Neuronal stem cell (in vitro differentiated cells): ENCODE measurements at regions not wholly inside any gene's neighbourhood (a gene's known extent, or its start where the extent isn't known, plus 50 kb on each side); places are given as distances from the start of the nearest gene placed in this dataset.

Experiments used
- DNase-seq: peaks from one replicate; pipeline ENCODE4 v3.0.0-alpha.2; 2013; ENCODE audit warnings: low spot score
- H2AFZ ChIP-seq: one replicate; pipeline ENCODE4 v1.6.1; 2013; ENCODE audit warnings: mild to moderate bottlenecking, low read length, inconsistent platforms
- H2AK5ac ChIP-seq: 2 replicates; pipeline ENCODE4 v1.6.1; 2013; ENCODE audit warnings: low read depth, mild to moderate bottlenecking, inconsistent platforms, low read length, moderate library complexity, mixed read lengths
- H2BK120ac ChIP-seq: 2 replicates; pipeline ENCODE4 v1.6.1; 2013; ENCODE audit warnings: low read depth, mild to moderate bottlenecking, inconsistent platforms, low read length, moderate library complexity, mixed read lengths
- H2BK12ac ChIP-seq: one replicate; pipeline ENCODE4 v1.6.1; 2013; ENCODE audit warnings: low read length, inconsistent platforms
- H2BK15ac ChIP-seq: 2 replicates; pipeline ENCODE4 v1.6.1; 2013; ENCODE audit warnings: mild to moderate bottlenecking, low read length, inconsistent platforms, mixed read lengths
- H2BK5ac ChIP-seq: one replicate; pipeline ENCODE4 v1.6.1; 2013; ENCODE audit warnings: inconsistent platforms, mild to moderate bottlenecking, low read length, moderate library complexity
- H3K14ac ChIP-seq: one replicate; pipeline ENCODE4 v1.6.1; 2013; ENCODE audit warnings: low read length, inconsistent platforms
- H3K18ac ChIP-seq: 2 replicates; pipeline ENCODE4 v1.6.1; 2013; ENCODE audit warnings: low read length, inconsistent platforms
- H3K23ac ChIP-seq: 2 replicates; pipeline ENCODE4 v1.6.1; 2013; ENCODE audit warnings: low read depth, mild to moderate bottlenecking, mixed read lengths, low read length, inconsistent platforms; ENCODE audit not compliant: poor library complexity
- H3K27ac ChIP-seq: replicated peaks from 3 replicates; pipeline ENCODE4 v1.5.1; 2013; ENCODE audit warnings: low read length, inconsistent platforms
- H3K27me3 ChIP-seq, 3 experiments: 2 replicates each; pipeline ENCODE4 v1.6.1; 2013; ENCODE audit warnings: low read length in 3 of 3, mild to moderate bottlenecking in 2 of 3, inconsistent platforms in 1 of 3, low read depth in 1 of 3, mixed read lengths in 1 of 3, moderate library complexity in 1 of 3; ENCODE audit not compliant: control insufficient read depth in 3 of 3, insufficient read depth in 3 of 3
- H3K36me3 ChIP-seq, 2 donors: replicated peaks in 1 of 2; 2 replicates each; pipeline ENCODE4 v1.6.1; 2013; ENCODE audit warnings: low read length in 2 of 2; ENCODE audit not compliant: control insufficient read depth in 2 of 2, insufficient read depth in 2 of 2
- H3K4ac ChIP-seq: 2 replicates; pipeline ENCODE4 v1.6.1; 2013; ENCODE audit warnings: inconsistent platforms, mild to moderate bottlenecking, low read length, moderate library complexity
- H3K4me1 ChIP-seq, 2 donors: 1 replicate in 1 of 2; 2 replicates in 1 of 2; pipeline ENCODE4 v1.6.1; 2013; ENCODE audit warnings: low read length in 2 of 2, low read depth in 1 of 2; ENCODE audit not compliant: control insufficient read depth in 2 of 2, insufficient read depth in 1 of 2
- H3K4me2 ChIP-seq: one replicate; pipeline ENCODE4 v1.6.1; 2013; ENCODE audit warnings: mild to moderate bottlenecking, low read length, inconsistent platforms; ENCODE audit not compliant: insufficient read depth, poor library complexity, severe bottlenecking
- H3K4me3 ChIP-seq, 2 donors: 2 replicates each; pipeline ENCODE4 v1.5.1; 2013; ENCODE audit warnings: low read length in 2 of 2, mild to moderate bottlenecking in 2 of 2, inconsistent platforms in 1 of 2, moderate library complexity in 1 of 2
- H3K79me1 ChIP-seq: one replicate; pipeline ENCODE4 v1.6.1; 2013; ENCODE audit warnings: low read depth, mild to moderate bottlenecking, inconsistent platforms, low read length, moderate library complexity
- H3K9ac ChIP-seq: one replicate; pipeline ENCODE4 v1.6.1; 2013; ENCODE audit warnings: mild to moderate bottlenecking, low read depth, low read length, inconsistent platforms; ENCODE audit not compliant: poor library complexity
- H3K9me3 ChIP-seq, 2 donors: replicated peaks in 1 of 2; 2 replicates each; pipeline versions ENCODE3 to v1.6.1; 2013; ENCODE audit warnings: low read length in 2 of 2, mild to moderate bottlenecking in 2 of 2, inconsistent platforms in 1 of 2, low read depth in 1 of 2, mixed read lengths in 1 of 2, moderate library complexity in 1 of 2; ENCODE audit not compliant: control insufficient read depth in 2 of 2, insufficient read depth in 1 of 2
- H4K8ac ChIP-seq: one replicate; pipeline ENCODE4 v1.6.1; 2013; ENCODE audit warnings: low read depth, mild to moderate bottlenecking, inconsistent platforms, low read length, moderate library complexity
- H4K91ac ChIP-seq: one replicate; pipeline ENCODE4 v1.6.1; 2013; ENCODE audit warnings: low read length, low read depth, mild to moderate bottlenecking, inconsistent platforms; ENCODE audit not compliant: poor library complexity
- WGBS, 2 donors: extraction: QIAGEN DNeasy Blood & Tissue Kit; methylation state at CpG; one replicate each; pipeline ENCODE4 v1.1.7; 2013; ENCODE audit warnings: missing lambda C conversion rate in 2 of 2, mixed read lengths in 1 of 2; ENCODE audit not compliant: insufficient read length in 2 of 2, insufficient replicate concordance in 1 of 2; ENCODE audit errors: extremely low coverage in 2 of 2; 5-methylcytosine and 5-hydroxymethylcytosine counted together

GRCh38 chr5:124856726-124857125 lies 110.3 kb upstream of the ZNF608 start:
- Histone ChIP-seq H3K36me3 (no peaks in the 10 kb centered on the region), H2BK120ac (no peak overlapping the region), H3K27me3 (no peaks in the 10 kb centered on the region), H3K27ac (no peak overlapping the region), H3K4me1 (no peaks in the 10 kb centered on the region), H3K4me3 (no peak overlapping the region), H3K23ac (no peak overlapping the region), H3K14ac (no peak overlapping the region), H3K4me2 (no peak overlapping the region), H2BK12ac (no peak overlapping the region), H4K91ac (no peak overlapping the region), H2AFZ (no peak overlapping the region), H3K4ac (no peak overlapping the region), H3K9ac (no peak overlapping the region), H4K8ac (no peak overlapping the region), H2BK15ac (no peak overlapping the region), H3K9me3 (no peaks in the 10 kb centered on the region), H3K18ac (peak overlapping the region; percentile 44), H2BK5ac (no peak overlapping the region), H3K79me1 (no peaks in the 10 kb centered on the region), H2AK5ac (no peak overlapping the region)
- no CpG with 5 or more reads among the region's 3 CpGs for WGBS, 2 donors
- no peak for DNase-seq

GRCh38 chr5:124858612-124859011 lies 112.2 kb upstream of the ZNF608 start:
- Histone ChIP-seq H2BK12ac (no peak overlapping the region), H3K27ac (no peak overlapping the region), H3K4ac (no peak overlapping the region), H3K14ac (no peak overlapping the region), H2BK120ac (no peak overlapping the region), H2BK5ac (no peak overlapping the region), H2BK15ac (no peak overlapping the region), H2AK5ac (no peak overlapping the region), H3K27me3 (no peaks in the 10 kb centered on the region), H3K36me3 (no peaks in the 10 kb centered on the region), H3K18ac (no peak overlapping the region), H4K8ac (no peak overlapping the region), H3K79me1 (no peaks in the 10 kb centered on the region), H3K9ac (no peak overlapping the region), H3K23ac (no peak overlapping the region), H4K91ac (no peak overlapping the region), H3K4me1 (no peaks in the 10 kb centered on the region), H3K4me3 (no peak overlapping the region), H3K4me2 (no peak overlapping the region), H3K9me3 (peaks cover 0 to 5% of the 10 kb centered on the region in 2 donors), H2AFZ (no peak overlapping the region)
- DNase-seq: no peak
- no CpG with 5 or more reads among the region's 2 CpGs for WGBS, 2 donors

DNA sequence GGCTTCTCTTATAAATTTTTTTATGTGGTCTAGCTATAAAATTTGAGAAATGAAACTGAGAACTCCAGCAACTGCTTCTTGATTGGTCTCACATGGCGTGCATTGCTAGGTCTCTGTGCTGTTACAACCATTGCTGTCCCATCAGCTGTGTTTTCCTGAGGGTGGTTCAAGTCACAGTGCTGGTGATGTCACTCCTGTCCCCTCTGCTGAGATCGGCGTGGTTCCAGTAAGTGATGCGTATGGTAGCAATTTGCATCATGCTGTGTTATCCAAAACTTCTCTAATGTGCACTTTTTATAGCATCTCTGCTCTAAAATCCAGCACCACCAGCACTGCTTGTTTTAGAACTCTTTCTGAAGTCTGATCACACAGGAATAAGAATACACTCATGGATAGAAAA lies 112.6 kb upstream of the ZNF608 start:
- Histone ChIP-seq H2BK15ac (no peak overlapping the region), H3K23ac (no peak overlapping the region), H2AK5ac (no peak overlapping the region), H4K8ac (no peak overlapping the region), H3K9ac (no peak overlapping the region), H3K4ac (no peak overlapping the region), H3K27me3 (no peaks in the 10 kb centered on the region), H2BK120ac (no peak overlapping the region), H3K14ac (no peak overlapping the region), H4K91ac (no peak overlapping the region), H3K27ac (no peak overlapping the region), H2BK12ac (no peak overlapping the region), H3K36me3 (no peaks in the 10 kb centered on the region), H2BK5ac (no peak overlapping the region), H3K9me3 (peaks cover 0 to 5% of the 10 kb centered on the region in 2 donors), H3K4me1 (no peaks in the 10 kb centered on the region), H3K4me2 (no peak overlapping the region), H3K79me1 (no peaks in the 10 kb centered on the region), H3K18ac (no peak overlapping the region), H2AFZ (no peak overlapping the region), H3K4me3 (no peak overlapping the region)
- no peak for DNase-seq
- WGBS, 2 donors: no CpG with 5 or more reads among the region's 4 CpGs

DNA sequence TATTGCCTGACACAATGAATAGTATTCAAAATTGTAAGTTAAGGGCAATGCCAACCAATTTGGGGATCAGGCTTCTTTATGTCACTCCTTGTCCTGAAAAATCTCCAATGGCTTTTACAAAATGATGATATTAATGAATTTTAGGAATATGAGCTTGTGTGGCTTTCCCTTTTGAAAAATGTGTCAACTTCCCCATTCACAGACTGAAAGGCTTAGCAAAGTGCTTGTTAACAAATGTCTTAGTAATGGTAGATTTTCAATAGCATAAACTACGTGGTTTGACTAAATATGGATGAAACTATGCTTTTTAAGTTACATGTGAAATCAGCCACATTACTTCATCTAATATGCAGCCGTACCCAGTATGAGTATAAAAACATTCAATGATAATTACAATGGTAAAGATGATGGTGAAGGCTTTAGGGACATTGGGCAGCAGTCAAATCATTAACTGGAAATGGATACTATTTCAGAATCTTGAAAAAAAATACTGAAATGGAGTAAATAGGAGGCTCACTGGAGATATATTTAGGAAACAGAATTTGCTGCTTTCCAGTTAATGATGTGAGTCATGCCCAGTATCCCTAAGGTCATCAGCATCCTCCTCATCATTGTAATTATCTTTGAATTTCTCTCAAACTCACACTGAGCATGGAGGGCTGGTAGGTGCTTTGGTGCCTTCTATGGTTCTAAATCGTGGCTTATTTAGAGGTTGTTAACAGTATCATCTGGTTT lies 113.3 kb upstream of the ZNF608 start:
- Histone ChIP-seq H2AFZ (no peak overlapping the region), H3K4ac (no peak overlapping the region), H3K4me3 (no peak overlapping the region), H3K23ac (no peak overlapping the region), H4K91ac (no peak overlapping the region), H3K4me2 (no peak overlapping the region), H3K14ac (no peak overlapping the region), H3K4me1 (no peaks in the 10 kb centered on the region), H3K79me1 (no peaks in the 10 kb centered on the region), H3K36me3 (no peaks in the 10 kb centered on the region), H4K8ac (no peak overlapping the region), H3K18ac (no peak overlapping the region), H3K27me3 (no peaks in the 10 kb centered on the region), H2BK12ac (no peak overlapping the region), H3K9ac (no peak overlapping the region), H2BK120ac (no peak overlapping the region), H3K27ac (no peak overlapping the region), H3K9me3 (peaks cover 0 to 5% of the 10 kb centered on the region in 2 donors), H2BK15ac (no peak overlapping the region), H2BK5ac (no peak overlapping the region), H2AK5ac (no peak overlapping the region)
- no peak for DNase-seq
- no CpG with 5 or more reads among the region's 3 CpGs for WGBS, 2 donors
